ENCODE measurements at regions not wholly inside any gene's neighbourhood (a gene's known extent, or its start where the extent isn't known, plus 50 kb on each side); places are given as distances from the start of the nearest gene placed in this dataset.
"Not testable (repeated sequence)": the region's sequence is repeated elsewhere in the genome, so short reads cannot be mapped to it uniquely, and the experiment has no call there.

- no peak for DNase-seq
These were observed 126.3 kb upstream of the FHL2 start for GRCh38 chr2:105525201-105525600.

- DNase-seq: no peak
These were observed 123.8 kb upstream of the FHL2 start for GRCh38 chr2:105522645-105523044.

GRCh38 chr2:105521616-105522015, 122.8 kb upstream of the FHL2 start:
- no peak for DNase-seq

GRCh38 chr2:105521176-105521575, 122.3 kb upstream of the FHL2 start:
- no peak for DNase-seq

GRCh38 chr2:105519516-105519915, 120.7 kb upstream of the FHL2 start:
- DNase-seq: no peak

GRCh38 chr2:105518897-105519296, 120.0 kb upstream of the FHL2 start:
- DNase-seq: no peak

GRCh38 chr2:105517814-105518705, 119.2 kb upstream of the FHL2 start:
- peak; percentile 52 for DNase-seq

- DNase-seq: no peak
These were observed 116.9 kb upstream of the FHL2 start for GRCh38 chr2:105515581-105516415.

GRCh38 chr2:105514576-105514975, 115.7 kb upstream of the FHL2 start:
- no peak for DNase-seq

GRCh38 chr2:105510761-105511528, 112.1 kb upstream of the FHL2 start:
- DNase-seq: no peak

GRCh38 chr2:105509269-105510086, 110.6 kb upstream of the FHL2 start:
- DNase-seq: no peak

GRCh38 chr2:105506860-105507259, 108.0 kb upstream of the FHL2 start:
- DNase-seq: not testable (repeated sequence)

- no peak for DNase-seq
These were observed 105.6 kb upstream of the FHL2 start for GRCh38 chr2:105504459-105504858.

- no peak for DNase-seq
These were observed 103.9 kb upstream of the FHL2 start for GRCh38 chr2:105502625-105503334.

GRCh38 chr2:105498281-105498846, 99.5 kb upstream of the FHL2 start:
- no peak for DNase-seq

- no peak for DNase-seq
These were observed 98.2 kb upstream of the FHL2 start for GRCh38 chr2:105497094-105497493.

GRCh38 chr2:105496271-105496670, 97.4 kb upstream of the FHL2 start:
- DNase-seq: no peak

- no peak for DNase-seq
These were observed 96.0 kb upstream of the FHL2 start for GRCh38 chr2:105494683-105495425.

GRCh38 chr2:105490956-105491355, 92.1 kb upstream of the FHL2 start:
- DNase-seq: no peak

GRCh38 chr2:105490204-105490603, 91.4 kb upstream of the FHL2 start:
- no peak for DNase-seq

Measured in right hindlimb (tissue), 1 donor.